Hepatocyte (in vitro differentiated cells): ENCODE measurements at regions not wholly inside any gene's neighbourhood (a gene's known extent, or its start where the extent isn't known, plus 50 kb on each side); places are given as distances from the start of the nearest gene placed in this dataset.

Experiments used
- DNase-seq: peaks from one replicate; pipeline ENCODE4 v3.0.0-alpha.2; 2016; ENCODE audit warnings: low spot score
- H2AFZ ChIP-seq: fragments of 200-600 bp; sonication (generic); 2 replicates; pipeline ENCODE4 v1.6.0; 2016; ENCODE audit warnings: antibody characterized with exemption, mild to moderate bottlenecking
- H3K27ac ChIP-seq: fragments of 200-600 bp; sonication (generic); 2 replicates; pipeline ENCODE4 v1.5.1; 2016; ENCODE audit warnings: mild to moderate bottlenecking
- H3K27me3 ChIP-seq: fragments of 200-600 bp; sonication (generic); 2 replicates; pipeline ENCODE4 v1.6.1; 2016
- H3K36me3 ChIP-seq: fragments of 200-600 bp; sonication (generic); replicated peaks from 2 replicates; pipeline ENCODE4 v1.5.1; 2016; ENCODE audit warnings: low read depth; ENCODE audit not compliant: insufficient read depth
- H3K4me1 ChIP-seq: fragments of 200-600 bp; sonication (generic); 2 replicates; pipeline ENCODE4 v1.5.1; 2016; ENCODE audit warnings: mild to moderate bottlenecking, moderate library complexity; ENCODE audit not compliant: insufficient read depth
- H3K4me2 ChIP-seq: fragments of 200-600 bp; sonication (generic); 2 replicates; pipeline ENCODE4 v1.6.0; 2016
- H3K4me3 ChIP-seq: fragments of 200-600 bp; sonication (generic); 2 replicates; pipeline ENCODE4 v1.5.1; 2016; ENCODE audit warnings: mild to moderate bottlenecking
- H3K79me2 ChIP-seq: fragments of 200-600 bp; sonication (generic); 2 replicates; pipeline ENCODE4 v1.6.0; 2017; ENCODE audit warnings: mild to moderate bottlenecking
- H3K9me2 ChIP-seq: fragments of 200-600 bp; sonication (generic); replicated peaks from 2 replicates; pipeline ENCODE4 v1.6.0; 2017; ENCODE audit warnings: mild to moderate bottlenecking; ENCODE audit not compliant: insufficient read depth
- H3K9me3 ChIP-seq: fragments of 200-600 bp; sonication (generic); 2 replicates; pipeline ENCODE4 v1.5.1; 2016; ENCODE audit warnings: low read depth, mild to moderate bottlenecking
- H4K20me1 ChIP-seq: fragments of 200-600 bp; sonication (generic); 2 replicates; pipeline ENCODE4 v1.6.0; 2016; ENCODE audit warnings: mild to moderate bottlenecking; ENCODE audit not compliant: insufficient read depth, poor library complexity, severe bottlenecking
- CTCF ChIP-seq: fragments of 200-600 bp; sonication (generic); IDR thresholded peaks from 2 replicates; pipeline ENCODE4 v1.5.1; 2016; ENCODE audit warnings: antibody characterized with exemption, mild to moderate bottlenecking; ENCODE audit not compliant: poor library complexity
- EZH2 ChIP-seq: fragments of 200-600 bp; sonication (generic); IDR thresholded peaks from 2 replicates; pipeline ENCODE4 v1.6.1; 2016; ENCODE audit warnings: antibody characterized with exemption, mild to moderate bottlenecking, borderline replicate concordance
- EZH2phosphoT487 ChIP-seq: fragments of 200-600 bp; sonication (generic); IDR thresholded peaks from one replicate; pipeline ENCODE4 v1.6.1; 2018; ENCODE audit warnings: antibody characterized with exemption, mild to moderate bottlenecking, low read depth, moderate library complexity; ENCODE audit not compliant: unreplicated experiment, severe bottlenecking
- WGBS: methylation state at CpG from one replicate; pipeline ENCODE4 v1.1.6; 2016; ENCODE audit warnings: low lambda C conversion rate; ENCODE audit errors: missing lambda C conversion rate; 5-methylcytosine and 5-hydroxymethylcytosine counted together

- Histone ChIP-seq H3K36me3 (no peaks in the 10 kb centered on the region), H3K27me3 (no peaks in the 10 kb centered on the region), H2AFZ (no peak overlapping the region), H3K4me1 (no peaks in the 10 kb centered on the region), H3K4me3 (no peak overlapping the region), H3K27ac (no peak overlapping the region), H3K9me3 (no peaks in the 10 kb centered on the region), H3K9me2 (no peaks in the 10 kb centered on the region), H3K4me2 (no peak overlapping the region), H4K20me1 (no peaks in the 10 kb centered on the region), H3K79me2 (no peaks in the 10 kb centered on the region)
- TF ChIP-seq CTCF (no peak), EZH2phosphoT487 (no peak), EZH2 (no peak)
- DNase-seq: no peak
- WGBS: 81% methylated on average over 3 of the region's 3 CpGs
Measured at GRCh38 chr2:123648016-123648415, 377.1 kb upstream of the CNTNAP5 start.

GRCh38 chr2:123648956-123649355 is 376.1 kb upstream of the CNTNAP5 start:
- WGBS: 71% methylated on average over 2 of the region's 2 CpGs
- no peak overlapping the region for H3K4me3 ChIP-seq

GRCh38 chr2:123651151-123651550 is 373.9 kb upstream of the CNTNAP5 start:
- no peak overlapping the region for H3K27ac ChIP-seq
- no peaks in the 10 kb centered on the region for H3K79me2 ChIP-seq
- H3K9me2 ChIP-seq: no peaks in the 10 kb centered on the region
- no peaks in the 10 kb centered on the region for H3K4me1 ChIP-seq
- no peaks in the 10 kb centered on the region for H3K27me3 ChIP-seq
- H3K4me2 ChIP-seq: no peak overlapping the region
- no peaks in the 10 kb centered on the region for H3K36me3 ChIP-seq
- 77% methylated on average over 5 of the region's 5 CpGs for WGBS
- no peaks in the 10 kb centered on the region for H4K20me1 ChIP-seq
- H2AFZ ChIP-seq: no peak overlapping the region
- DNase-seq: no peak
- TF ChIP-seq CTCF (no peak), EZH2 (no peak), EZH2phosphoT487 (no peak)
- no peaks in the 10 kb centered on the region for H3K9me3 ChIP-seq
- no peak overlapping the region for H3K4me3 ChIP-seq

More at GRCh38 chr2:123648956-123649355, 376.1 kb upstream of the CNTNAP5 start:
- H3K9me3 ChIP-seq: no peaks in the 10 kb centered on the region
- H3K36me3 ChIP-seq: no peaks in the 10 kb centered on the region
- TF ChIP-seq CTCF (no peak), EZH2phosphoT487 (no peak), EZH2 (no peak)
- no peaks in the 10 kb centered on the region for H3K9me2 ChIP-seq
- no peaks in the 10 kb centered on the region for H3K79me2 ChIP-seq
- H3K27me3 ChIP-seq: no peaks in the 10 kb centered on the region
- H4K20me1 ChIP-seq: no peaks in the 10 kb centered on the region
- no peak overlapping the region for H2AFZ ChIP-seq
- no peak overlapping the region for H3K27ac ChIP-seq
- no peak for DNase-seq
- no peak overlapping the region for H3K4me2 ChIP-seq
- no peaks in the 10 kb centered on the region for H3K4me1 ChIP-seq

GRCh38 chr2:123652320-123652719 is 372.8 kb upstream of the CNTNAP5 start:
- Histone ChIP-seq H3K4me3 (no peak overlapping the region), H3K27ac (no peak overlapping the region), H4K20me1 (no peaks in the 10 kb centered on the region), H3K36me3 (no peaks in the 10 kb centered on the region), H3K27me3 (no peaks in the 10 kb centered on the region), H3K4me1 (no peaks in the 10 kb centered on the region), H3K9me2 (no peaks in the 10 kb centered on the region), H2AFZ (no peak overlapping the region), H3K4me2 (no peak overlapping the region), H3K79me2 (no peaks in the 10 kb centered on the region), H3K9me3 (no peaks in the 10 kb centered on the region)
- DNase-seq: no peak
- WGBS: 83% methylated on average over 1 of the region's 1 CpG
- TF ChIP-seq EZH2 (no peak), EZH2phosphoT487 (no peak), CTCF (no peak)
